LoVo (cell line): ENCODE measurements at regions not wholly inside any gene's neighbourhood (a gene's known extent, or its start where the extent isn't known, plus 50 kb on each side); places are given as distances from the start of the nearest gene placed in this dataset.
"Not testable (repeated sequence)": the region's sequence is repeated elsewhere in the genome, so short reads cannot be mapped to it uniquely, and the experiment has no call there.

Experiments
- DNase-seq: peaks from one replicate; pipeline ENCODE4 v3.0.0-alpha.2; 2016; ENCODE audit warnings: low spot score

- DNase-seq = peak; percentile 67
Measured at GRCh38 chr7:6990426-6991152, 164.5 kb upstream of the CCZ1B start.

- peak; percentile 84 for DNase-seq
Measured at GRCh38 chr7:6991169-6991611, 165.1 kb upstream of the CCZ1B start.

- DNase-seq = not testable (repeated sequence)
Measured at GRCh38 chr7:6991686-6992085, 165.6 kb upstream of the CCZ1B start.

GRCh38 chr7:6992133-6992532 is 166.1 kb upstream of the CCZ1B start:
- not testable (repeated sequence) for DNase-seq

GRCh38 chr7:6995026-6995425 is 169.0 kb upstream of the CCZ1B start:
- DNase-seq = not testable (repeated sequence)

GRCh38 chr7:6995493-6996289 is 169.6 kb upstream of the CCZ1B start:
- DNase-seq = not testable (repeated sequence)

GRCh38 chr7:6999067-6999666 is 173.1 kb upstream of the CCZ1B start:
- DNase-seq = not testable (repeated sequence)

GRCh38 chr7:7002418-7003062 is 176.5 kb upstream of the CCZ1B start:
- no peak for DNase-seq

GRCh38 chr7:7005303-7005702 is 177.0 kb upstream of the C1GALT1 start:
- DNase-seq = no peak

GRCh38 chr7:7005949-7006348 is 176.4 kb upstream of the C1GALT1 start:
- DNase-seq = not testable (repeated sequence)

- DNase-seq = not testable (repeated sequence)
Measured at GRCh38 chr7:7011241-7011640, 171.1 kb upstream of the C1GALT1 start.

GRCh38 chr7:7011751-7012150 is 170.6 kb upstream of the C1GALT1 start:
- DNase-seq = not testable (repeated sequence)

GRCh38 chr7:7014827-7015595 is 167.3 kb upstream of the C1GALT1 start:
- DNase-seq = no peak

GRCh38 chr7:7017707-7018280 is 164.6 kb upstream of the C1GALT1 start:
- DNase-seq = peak; percentile 25

- no peak for DNase-seq
Measured at GRCh38 chr7:7018290-7018689, 164.1 kb upstream of the C1GALT1 start.

- DNase-seq = no peak
Measured at GRCh38 chr7:7032221-7032620, 150.1 kb upstream of the C1GALT1 start.

- no peak for DNase-seq
Measured at GRCh38 chr7:7035851-7036250, 146.5 kb upstream of the C1GALT1 start.

GRCh38 chr7:7042286-7042893 is 140.0 kb upstream of the C1GALT1 start:
- not testable (repeated sequence) for DNase-seq

GRCh38 chr7:7044806-7045205 is 137.5 kb upstream of the C1GALT1 start:
- DNase-seq = no peak

GRCh38 chr7:7048213-7048612 is 134.1 kb upstream of the C1GALT1 start:
- no peak for DNase-seq
